Epithelial cell of proximal tubule (primary cell): ENCODE measurements at regions not wholly inside any gene's neighbourhood (a gene's known extent, or its start where the extent isn't known, plus 50 kb on each side); places are given as distances from the start of the nearest gene placed in this dataset.
"Not testable (repeated sequence)": the region's sequence is repeated elsewhere in the genome, so short reads cannot be mapped to it uniquely, and the experiment has no call there.

Source experiments
- DNase-seq: peaks from one replicate; pipeline ENCODE4 v3.0.0-alpha.2; 2011; ENCODE audit warnings: low read depth
- H3K4me3 ChIP-seq: 2 replicates; pipeline ENCODE4 v1.5.1; 2011; ENCODE audit warnings: low read depth, mild to moderate bottlenecking, low read length
- CTCF ChIP-seq: conservative IDR thresholded peaks from 2 replicates; pipeline ENCODE4 v1.5.1; 2012; ENCODE audit warnings: low read depth, mild to moderate bottlenecking, low read length

GRCh38 chr2:188016917-188017316 is 274.8 kb upstream of the GULP1 start:
- DNase-seq, result no peak
- H3K4me3 ChIP-seq, result no peak overlapping the region
- no peak for TF ChIP-seq CTCF

DNA sequence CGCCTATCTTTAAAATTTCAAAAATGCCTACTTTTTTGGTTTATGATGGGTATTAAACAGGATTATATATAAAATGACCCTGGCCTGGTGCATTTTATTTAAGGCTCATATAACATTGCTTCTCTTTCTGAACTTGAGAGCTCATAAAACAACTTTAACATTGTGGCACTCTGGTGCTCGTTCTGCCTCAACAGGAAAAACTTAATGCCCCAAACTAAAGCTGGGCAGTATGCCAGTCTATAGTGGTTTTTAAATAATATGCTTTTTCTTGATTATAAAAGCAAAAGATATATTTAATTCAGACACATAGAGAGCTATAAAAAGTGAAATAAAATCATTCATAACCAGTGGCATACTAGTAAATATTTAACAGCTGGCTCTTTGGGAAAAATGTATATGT is 269.3 kb upstream of the GULP1 start:
- H3K4me3 ChIP-seq, result no peak overlapping the region
- no peak for DNase-seq
- no peak for TF ChIP-seq CTCF

DNA sequence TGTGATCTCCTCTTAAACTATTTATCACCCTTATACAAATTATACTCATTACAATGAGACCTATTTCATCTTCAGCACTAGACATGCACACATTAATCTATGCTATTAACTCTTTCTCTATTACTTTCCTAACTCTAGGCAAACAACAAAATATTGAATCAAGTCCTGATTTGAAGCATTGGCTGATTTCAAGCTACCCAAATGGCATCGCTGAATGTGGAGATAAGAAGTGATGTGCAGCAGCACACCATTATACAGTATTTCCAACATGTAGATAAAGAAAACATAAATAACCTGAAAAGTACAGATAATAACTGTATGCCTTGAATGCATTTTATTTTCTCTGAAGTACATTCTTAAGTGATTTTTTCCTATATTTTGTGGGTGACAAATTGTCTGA is 268.6 kb upstream of the GULP1 start:
- no peak for DNase-seq
- TF ChIP-seq CTCF, result no peak
- no peak overlapping the region for H3K4me3 ChIP-seq

DNA sequence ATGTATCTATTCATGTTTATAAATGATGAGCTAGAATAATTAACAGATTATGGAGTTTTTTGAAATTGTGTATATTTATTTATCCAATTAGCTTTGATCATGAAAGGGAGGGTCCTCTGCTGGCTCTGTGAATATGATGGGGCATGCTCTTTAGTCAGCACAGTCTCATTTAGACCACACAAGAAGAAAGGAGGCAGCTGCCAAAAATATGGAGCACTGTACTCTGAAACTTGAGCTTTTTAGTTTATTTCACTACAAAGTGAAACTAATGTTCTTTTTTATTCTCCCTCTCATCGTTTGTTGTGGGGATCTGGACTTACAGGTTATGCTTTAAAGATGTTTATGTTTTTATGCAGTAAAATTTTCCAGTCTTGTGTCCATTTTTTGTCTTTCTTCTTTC is 266.9 kb upstream of the GULP1 start:
- no peak for DNase-seq
- no peak for TF ChIP-seq CTCF
- no peak overlapping the region for H3K4me3 ChIP-seq

DNA sequence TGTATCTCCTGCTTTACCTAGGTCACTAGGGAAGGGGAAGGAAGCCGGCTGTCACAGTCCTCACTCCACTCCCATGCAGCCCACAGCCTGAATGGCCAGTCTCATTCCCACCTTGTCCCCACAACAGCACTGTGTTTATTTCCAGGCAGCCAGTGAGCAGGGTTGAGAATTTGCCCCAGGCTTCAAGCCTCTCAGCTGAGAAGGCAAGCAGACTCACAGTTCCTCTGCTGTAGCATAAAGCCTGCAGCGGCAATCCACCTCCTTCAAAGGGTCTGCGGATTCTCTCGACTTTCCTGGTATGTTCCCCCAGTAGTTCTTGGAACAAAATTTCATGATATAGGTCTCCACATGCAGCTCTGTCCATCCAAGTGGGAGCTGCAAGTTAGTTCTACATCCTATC is 262.9 kb upstream of the GULP1 start:
- DNase-seq, result no peak
- no peak overlapping the region for H3K4me3 ChIP-seq
- TF ChIP-seq CTCF, result no peak

- no peak for TF ChIP-seq CTCF
- no peak overlapping the region for H3K4me3 ChIP-seq
Measured at GRCh38 chr2:188032306-188032705, 259.4 kb upstream of the GULP1 start.

GRCh38 chr2:188032786-188033185 is 258.9 kb upstream of the GULP1 start:
- no peak for DNase-seq

More at GRCh38 chr2:188032306-188032705, 259.4 kb upstream of the GULP1 start:
- no peak for DNase-seq

DNA sequence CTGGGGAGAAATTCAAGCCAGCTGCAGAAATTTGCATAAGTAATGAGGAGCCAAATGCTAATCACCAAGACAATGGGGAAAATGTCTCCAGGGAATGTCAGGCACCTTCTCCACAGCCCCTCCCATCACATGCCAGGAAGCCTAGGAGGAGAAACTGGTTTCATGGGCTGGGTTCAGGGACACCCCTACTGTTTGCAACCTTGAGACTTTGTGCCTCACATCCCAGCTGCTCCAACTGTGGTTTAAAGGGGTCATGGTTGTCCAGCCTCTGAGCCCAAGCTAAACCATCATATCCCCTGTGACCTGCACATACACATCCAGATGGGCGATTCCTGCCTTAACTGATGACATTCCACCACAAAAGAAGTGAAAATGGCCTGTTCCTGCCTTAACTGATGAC is 258.4 kb upstream of the GULP1 start:
- DNase-seq, H3K4me3 ChIP-seq: not testable (repeated sequence)

More at GRCh38 chr2:188032786-188033185, 258.9 kb upstream of the GULP1 start:
- TF ChIP-seq CTCF, result no peak
- H3K4me3 ChIP-seq, result no peak overlapping the region

DNA sequence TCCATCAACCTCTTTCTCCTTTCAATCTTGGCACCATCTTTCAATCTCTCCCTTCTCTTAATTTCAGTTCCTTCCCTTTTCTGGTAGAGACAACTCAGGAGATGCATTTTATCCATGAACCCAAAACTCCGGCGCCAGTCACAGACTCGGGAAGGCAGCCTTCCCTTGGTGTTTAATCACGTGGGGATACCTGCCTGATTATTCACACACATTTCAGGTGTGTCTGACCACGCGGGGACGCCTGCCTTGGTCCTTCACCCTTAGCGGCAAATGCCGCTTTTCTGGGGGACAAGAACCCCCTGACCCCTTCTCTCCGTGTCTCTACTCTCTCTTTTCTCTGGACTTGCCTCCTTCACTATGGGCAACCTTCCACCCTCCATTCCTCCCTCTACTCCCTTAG is 257.6 kb upstream of the GULP1 start:
- not testable (repeated sequence) for H3K4me3 ChIP-seq, DNase-seq

DNA sequence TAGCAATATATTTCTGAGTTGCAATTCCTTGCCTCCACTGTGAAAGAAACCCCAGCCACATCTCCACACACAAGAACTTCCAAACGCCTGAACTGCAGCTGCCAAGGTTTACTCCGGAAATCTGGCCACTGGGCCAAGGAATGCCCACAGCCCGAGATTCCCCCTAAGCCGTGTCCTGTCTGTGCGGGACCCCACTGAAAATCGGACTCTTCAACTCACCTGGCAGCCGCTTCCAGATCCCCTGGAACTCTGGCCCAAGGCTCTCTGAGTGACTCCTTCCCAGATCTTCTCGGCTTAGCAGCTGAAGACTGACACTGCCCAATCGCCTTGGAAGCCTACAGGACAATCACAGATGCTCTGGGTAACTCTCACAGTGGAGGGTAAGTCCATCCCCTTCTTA is 256.3 kb upstream of the GULP1 start:
- not testable (repeated sequence) for H3K4me3 ChIP-seq, DNase-seq

DNA sequence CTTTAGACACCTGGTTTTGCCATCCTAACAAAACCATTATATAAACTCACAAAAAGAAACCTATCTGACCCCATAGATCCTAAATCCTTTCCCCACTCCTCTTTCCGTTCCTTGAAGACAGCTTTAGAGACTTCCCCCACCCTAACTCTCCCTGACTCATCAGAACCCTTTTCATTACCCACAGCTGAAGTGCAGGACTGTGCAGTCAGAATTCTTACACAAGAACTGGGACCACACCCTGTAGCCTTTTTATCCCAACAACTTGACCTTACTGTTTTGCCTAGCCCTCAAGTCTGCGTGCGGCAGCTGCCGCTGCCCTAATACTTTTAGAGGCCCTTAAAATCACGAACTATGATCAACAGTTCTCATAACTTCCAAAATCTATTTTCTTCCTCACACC is 254.9 kb upstream of the GULP1 start:
- H3K4me3 ChIP-seq, DNase-seq: not testable (repeated sequence)
